T-cell (primary cell): ENCODE measurements at regions not wholly inside any gene's neighbourhood (a gene's known extent, or its start where the extent isn't known, plus 50 kb on each side); places are given as distances from the start of the nearest gene placed in this dataset.

Experiments used
- ATAC-seq, 4 experiments: fragments of 200-7000 bp in 3 of 4; fragments of 150-1000 bp in 1 of 4; cut with Tn5 transposase; replicated peaks in 1 of 4; 1 replicate in 3 of 4; 2 replicates in 1 of 4; pipeline ENCODE4 v1.10.0; 2021; ENCODE audit warnings: moderate library complexity in 3 of 4, mild to moderate bottlenecking in 2 of 4, moderate number of reproducible peaks in 1 of 4
- CTCF ChIA-PET, 2 donors: fragments of 300-600 bp; sonication (Branson Sonifier 250); formaldehyde crosslinking; loops; one replicate each; lab custom pipeline; 2022; ENCODE audit warnings: antibody characterized with exemption in 2 of 2; lab: Charles Lee
- POLR2A ChIA-PET, 2 donors: fragments of 300-600 bp; sonication (Branson Sonifier 250); formaldehyde crosslinking; loops; one replicate each; lab custom pipeline; 2022; ENCODE audit warnings: antibody characterized with exemption in 2 of 2; lab: Charles Lee
- DNase-seq, 35 experiments: peaks; one replicate each; pipeline versions ENCODE4 v3.0.0 to v3.0.0-alpha.2; 2013 to 2023
- H3K27ac ChIP-seq: one replicate; pipeline ENCODE4 v1.5.1; 2013; ENCODE audit warnings: low read length
- H3K27me3 ChIP-seq, 2 experiments: replicated peaks in 1 of 2; 1 replicate in 1 of 2; 2 replicates in 1 of 2; pipeline versions ENCODE4 v1.6.1 to v1.7.0; 2013; ENCODE audit warnings: low read length in 1 of 2, mixed read lengths in 1 of 2; ENCODE audit not compliant: control insufficient read depth in 2 of 2, insufficient read depth in 2 of 2; ENCODE audit errors: extremely low read depth in 1 of 2
- H3K36me3 ChIP-seq, 2 donors: 1 replicate in 1 of 2; 2 replicates in 1 of 2; pipeline versions ENCODE4 v1.6.1 to v1.7.0; 2013; ENCODE audit warnings: low read length in 1 of 2; ENCODE audit not compliant: control insufficient read depth in 2 of 2, insufficient read depth in 1 of 2; ENCODE audit errors: extremely low read depth in 1 of 2
- H3K4me1 ChIP-seq, 2 experiments: 1 replicate in 1 of 2; 2 replicates in 1 of 2; pipeline versions ENCODE4 v1.6.1 to v1.7.0; 2013; ENCODE audit warnings: low read length in 2 of 2, mixed read lengths in 1 of 2; ENCODE audit not compliant: insufficient read depth in 2 of 2, control insufficient read depth in 1 of 2; ENCODE audit errors: extremely low read depth in 1 of 2
- H3K4me3 ChIP-seq, 2 donors: 1 replicate in 1 of 2; 2 replicates in 1 of 2; pipeline versions ENCODE4 v1.5.1 to v1.7.0; 2013; ENCODE audit warnings: mild to moderate bottlenecking in 2 of 2, low read length in 1 of 2, moderate library complexity in 1 of 2; ENCODE audit not compliant: control insufficient read depth in 1 of 2; ENCODE audit errors: extremely low read depth in 1 of 2
- H3K9me3 ChIP-seq: 2 replicates; pipeline ENCODE4 v1.7.0; 2013
- H3K27ac Mint-ChIP-seq, 2 donors: one replicate each; pipeline ENCODE4 v1.8.0; 2020 to 2021; ENCODE audit warnings: mild to moderate bottlenecking in 2 of 2, mixed read lengths in 2 of 2
- H3K27me3 Mint-ChIP-seq, 2 donors: one replicate each; pipeline ENCODE4 v1.8.0; 2021 to 2022; ENCODE audit warnings: mixed read lengths in 2 of 2
- H3K36me3 Mint-ChIP-seq: one replicate; pipeline ENCODE4 v1.8.0; 2021; ENCODE audit warnings: mixed read lengths
- H3K4me1 Mint-ChIP-seq, 3 donors: one replicate each; pipeline ENCODE4 v1.8.0; 2020 to 2022; ENCODE audit warnings: mixed read lengths in 3 of 3, mild to moderate bottlenecking in 1 of 3
- H3K4me3 Mint-ChIP-seq, 3 donors: one replicate each; pipeline ENCODE4 v1.8.0; 2020 to 2022; ENCODE audit warnings: mild to moderate bottlenecking in 3 of 3, mixed read lengths in 3 of 3, moderate library complexity in 3 of 3
- H3K9me3 Mint-ChIP-seq, 3 donors: one replicate each; pipeline ENCODE4 v1.8.0; 2020 to 2022; ENCODE audit warnings: mixed read lengths in 3 of 3
- WGBS: methylation state at CpG from one replicate; pipeline ENCODE4 v1.1.5; 2013; ENCODE audit warnings: missing lambda C conversion rate; ENCODE audit not compliant: insufficient coverage; 5-methylcytosine and 5-hydroxymethylcytosine counted together

GRCh38 chr4:38315286-38315685, 348.7 kb upstream of the KLF3 start:
- Mint-ChIP-seq H3K27ac (no peak overlapping the region), H3K27me3 (no peaks in the 10 kb centered on the region), H3K36me3 (no peaks in the 10 kb centered on the region), H3K4me3 (no peak overlapping the region), H3K4me1 (peaks cover 42 to 70% (median 55%) of the 10 kb centered on the region in 3 donors), H3K9me3 (no peaks in the 10 kb centered on the region)
- Histone ChIP-seq H3K27ac (no peak overlapping the region), H3K9me3 (no peaks in the 10 kb centered on the region), H3K36me3 (no peaks in the 10 kb centered on the region), H3K4me3 (no peak overlapping the region), H3K4me1 (peaks cover 27 to 48% of the 10 kb centered on the region in 2 experiments), H3K27me3 (no peaks in the 10 kb centered on the region)
- ChIA-PET POLR2A (no interaction called here), CTCF (interaction anchor here (0.5 to 1.5 kb wide), 4 partner anchors 11 to 731 kb away, joined by 3 to 7 read pairs (median 3); no protein-coding TSS in a partner anchor)
- ATAC-seq: no peak
- no peak for DNase-seq
- WGBS: no CpG with 5 or more reads among the region's 5 CpGs

GRCh38 chr4:38316045-38316444, 348.0 kb upstream of the KLF3 start:
- Mint-ChIP-seq H3K36me3 (no peaks in the 10 kb centered on the region), H3K9me3 (no peaks in the 10 kb centered on the region), H3K27ac (no peak overlapping the region), H3K4me1 (peaks cover 42 to 70% (median 55%) of the 10 kb centered on the region in 3 donors), H3K4me3 (no peak overlapping the region), H3K27me3 (no peaks in the 10 kb centered on the region)
- no peaks in the 10 kb centered on the region for H3K27me3 ChIP-seq
- ATAC-seq (no peak), DNase-seq (no peak)
- H3K9me3 ChIP-seq: no peaks in the 10 kb centered on the region
- no peak overlapping the region for H3K4me3 ChIP-seq
- H3K27ac ChIP-seq: no peak overlapping the region
- WGBS: 100% methylated on average over 2 of the region's 5 CpGs
- peaks cover 27 to 44% of the 10 kb centered on the region in 2 experiments for H3K4me1 ChIP-seq
- CTCF ChIA-PET: interaction anchor here (1.1 to 1.5 kb wide), 2 partner anchors 12 to 359 kb away, joined by 3 read pairs; no protein-coding TSS in a partner anchor
- POLR2A ChIA-PET: no interaction called here
- H3K36me3 ChIP-seq: no peaks in the 10 kb centered on the region

- no peaks in the 10 kb centered on the region for H3K36me3 ChIP-seq
- H3K4me1 Mint-ChIP-seq: peaks cover 36 to 72% (median 53%) of the 10 kb centered on the region in 3 donors
- no CpG with 5 or more reads among the region's 3 CpGs for WGBS
- ChIA-PET POLR2A (interaction anchor here in 1 of 2 donors (0.7 kb wide), 1 partner anchor 327 kb away, joined by 3 read pairs; no protein-coding TSS in a partner anchor), CTCF (interaction anchor here in 1 of 2 donors (0.6 to 4.4 kb wide), 5 partner anchors 346 to 1742 kb away, joined by 3 to 41 read pairs (median 5); no protein-coding TSS in a partner anchor)
- DNase-seq (no peak), ATAC-seq (no peak)
- peaks cover 26 to 36% of the 10 kb centered on the region in 2 experiments for H3K4me1 ChIP-seq
- no peaks in the 10 kb centered on the region for H3K27me3 Mint-ChIP-seq
- no peak overlapping the region for H3K4me3 ChIP-seq
- no peaks in the 10 kb centered on the region for H3K27me3 ChIP-seq
- H3K4me3 Mint-ChIP-seq: peak overlapping the region in 1 of 3 donors; percentile 2
- H3K27ac Mint-ChIP-seq: peak overlapping the region in 1 of 2 donors; percentile 7
- H3K27ac ChIP-seq: no peak overlapping the region
- no peaks in the 10 kb centered on the region for H3K36me3 Mint-ChIP-seq
- H3K9me3 Mint-ChIP-seq: no peaks in the 10 kb centered on the region
- no peaks in the 10 kb centered on the region for H3K9me3 ChIP-seq
Observed at GRCh38 chr4:38317041-38317674, 346.8 kb upstream of the KLF3 start.

DNA sequence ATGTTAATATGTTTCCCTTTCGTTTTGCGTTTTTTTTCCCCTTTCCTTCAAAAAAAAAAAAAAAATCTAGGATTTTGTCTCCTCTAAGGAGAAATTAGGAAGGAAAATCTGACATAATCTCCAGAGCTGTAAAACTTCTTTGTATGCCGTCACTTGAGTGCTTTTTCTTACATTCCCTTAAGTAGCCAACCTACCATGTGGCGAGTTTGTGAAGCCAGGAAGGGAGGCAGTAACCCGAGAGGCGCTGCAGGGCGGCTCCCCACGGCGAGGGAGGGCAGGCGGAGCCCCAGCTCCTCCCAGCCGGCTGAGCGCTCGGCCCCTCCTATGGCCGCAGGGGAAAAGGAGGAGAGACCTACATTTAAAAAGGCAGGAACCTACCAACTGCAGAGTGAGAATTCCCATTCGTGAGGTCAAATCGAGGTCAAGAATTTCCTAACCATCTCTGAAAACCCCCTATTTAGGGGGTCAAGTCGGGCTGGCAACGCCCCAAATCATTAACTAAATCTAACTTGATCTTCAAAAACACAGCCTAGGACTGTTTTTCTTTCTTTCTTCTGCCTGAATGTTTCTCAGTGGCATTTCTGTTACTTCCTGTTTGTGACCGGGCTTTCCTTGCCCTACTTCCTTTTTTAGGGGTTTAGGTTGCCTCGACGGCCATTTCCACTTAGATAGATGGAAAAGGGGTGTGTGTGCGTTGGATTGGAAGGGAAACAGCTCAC, 345.1 kb upstream of the KLF3 start:
- POLR2A ChIA-PET: interaction anchor here (0.6 to 1.9 kb wide), 9 partner anchors 8 to 372 kb away, joined by 3 to 15 read pairs (median 4); no protein-coding TSS in a partner anchor
- Histone ChIP-seq H3K9me3 (no peaks in the 10 kb centered on the region), H3K4me3 (peak overlapping the region; percentile 50 to 65), H3K36me3 (no peaks in the 10 kb centered on the region), H3K27me3 (no peaks in the 10 kb centered on the region), H3K4me1 (peaks cover 30 to 34% of the 10 kb centered on the region in 2 experiments), H3K27ac (peak overlapping the region; percentile 69)
- ATAC-seq (peak; percentile 76 to 87 (median 82)), DNase-seq (peak; percentile 31 to 81 (median 46))
- Mint-ChIP-seq H3K4me3 (peak overlapping the region; percentile 71 to 83 (median 79)), H3K27ac (peak overlapping the region; percentile 95), H3K36me3 (no peaks in the 10 kb centered on the region), H3K27me3 (no peaks in the 10 kb centered on the region), H3K9me3 (no peaks in the 10 kb centered on the region), H3K4me1 (peaks cover 41 to 74% (median 55%) of the 10 kb centered on the region in 3 donors)
- CTCF ChIA-PET: interaction anchor here (0.6 to 4.4 kb wide), 41 partner anchors 9 to 1430 kb away, joined by 3 to 41 read pairs (median 5); partner anchors contain the start of gene TLR10 (in 1 of the 2)
- WGBS: 0% methylated on average over 14 of the region's 22 CpGs

GRCh38 chr4:38319456-38320342, 344.3 kb upstream of the KLF3 start:
- Mint-ChIP-seq H3K4me3 (peak overlapping the region; percentile 71 to 83 (median 79)), H3K4me1 (peaks cover 45 to 74% (median 57%) of the 10 kb centered on the region in 3 donors), H3K36me3 (no peaks in the 10 kb centered on the region), H3K27ac (peak overlapping the region; percentile 95), H3K27me3 (no peaks in the 10 kb centered on the region), H3K9me3 (no peaks in the 10 kb centered on the region)
- H3K27me3 ChIP-seq: no peaks in the 10 kb centered on the region
- POLR2A ChIA-PET: interaction anchor here (0.6 to 1.9 kb wide), 14 partner anchors 8 to 738 kb away, joined by 3 to 15 read pairs (median 4); no protein-coding TSS in a partner anchor
- no peaks in the 10 kb centered on the region for H3K36me3 ChIP-seq
- 28% methylated on average over 14 of the region's 17 CpGs for WGBS
- H3K27ac ChIP-seq: peak overlapping the region; percentile 69
- CTCF ChIA-PET: interaction anchor here (0.5 to 4.4 kb wide), 53 partner anchors 9 to 1429 kb away, joined by 3 to 41 read pairs (median 3); partner anchors contain the start of gene TLR10 (in 1 of the 2)
- peak; percentile 60 to 97 (median 84) for DNase-seq
- H3K4me1 ChIP-seq: peaks cover 26 to 34% of the 10 kb centered on the region in 2 experiments
- H3K4me3 ChIP-seq: peak overlapping the region; percentile 50 to 65
- H3K9me3 ChIP-seq: no peaks in the 10 kb centered on the region
- ATAC-seq: peak; percentile 73 to 86 (median 79)
